Sigmoid colon (tissue), 6 donors: ENCODE measurements at regions not wholly inside any gene's neighbourhood (a gene's known extent, or its start where the extent isn't known, plus 50 kb on each side); places are given as distances from the start of the nearest gene placed in this dataset.
"Not testable (repeated sequence)": the region's sequence is repeated elsewhere in the genome, so short reads cannot be mapped to it uniquely, and the experiment has no call there.

Source experiments
- DNase-seq: peaks from one replicate; pipeline ENCODE4 v3.0.0-alpha.2; 2019
- H3K27ac ChIP-seq, 4 donors: fragments of 200-600 bp; sonication (generic); one replicate each; pipeline ENCODE4 v1.5.1; 2016 to 2019; ENCODE audit warnings: mild to moderate bottlenecking in 1 of 4
- H3K27me3 ChIP-seq, 3 donors: fragments of 200-600 bp; sonication (generic); one replicate each; pipeline ENCODE4 v1.5.1; 2019; ENCODE audit warnings: mild to moderate bottlenecking in 1 of 3
- H3K36me3 ChIP-seq, 4 donors: fragments of 200-600 bp; sonication (generic); one replicate each; pipeline ENCODE4 v1.5.1; 2016 to 2019
- H3K4me1 ChIP-seq, 4 donors: fragments of 200-600 bp; sonication (generic); one replicate each; pipeline ENCODE4 v1.5.1; 2017 to 2019
- H3K4me3 ChIP-seq, 4 donors: fragments of 200-600 bp; sonication (generic); one replicate each; pipeline ENCODE4 v1.5.1; 2017 to 2019; ENCODE audit warnings: mild to moderate bottlenecking in 2 of 4, moderate library complexity in 1 of 4
- H3K9me3 ChIP-seq, 4 donors: fragments of 200-600 bp in 3 of 4; sonication (generic) in 3 of 4; one replicate each; pipeline versions ENCODE4 v1.5.1 to v1.6.1; 2013 to 2019
- CTCF ChIP-seq, 4 experiments: fragments of 450-650 bp in 3 of 4; fragments of 200-600 bp in 1 of 4; IDR thresholded peaks; one replicate each; pipeline ENCODE4 v1.5.1; 2016 to 2019; ENCODE audit warnings: antibody characterized with exemption in 4 of 4, mild to moderate bottlenecking in 3 of 4, moderate library complexity in 2 of 4
- EP300 ChIP-seq, 4 donors: sonication (generic); formaldehyde crosslinking; IDR thresholded peaks; one replicate each; pipeline ENCODE4 v1.6.1; 2017; ENCODE audit warnings: antibody characterized with exemption in 4 of 4
- POLR2A ChIP-seq, 2 donors: fragments of 450-650 bp; IDR thresholded peaks; one replicate each; pipeline ENCODE4 v1.6.1; 2016; ENCODE audit warnings: antibody characterized with exemption in 2 of 2, mild to moderate bottlenecking in 2 of 2, moderate library complexity in 2 of 2
- POLR2AphosphoS5 ChIP-seq, 4 donors: sonication (generic); formaldehyde crosslinking; IDR thresholded peaks; one replicate each; pipeline ENCODE4 v1.6.1; 2017; ENCODE audit warnings: antibody characterized with exemption in 4 of 4
- WGBS, 2 donors: extraction: QIAGEN DNeasy Blood & Tissue Kit; methylation state at CpG; one replicate each; pipeline ENCODE4 v1.1.7; 2013; 5-methylcytosine and 5-hydroxymethylcytosine counted together
- intact Hi-C: fragments of 100-400 bp; cut with DNase I; formaldehyde crosslinking; loops from one replicate; pipeline ENCODE4 v1.15.1; 2023
- donor health status: healthy with polysubstance abuse.
- donor health status: healthy.

- 81 to 84% methylated on average over 5 of the region's 5 CpGs for WGBS, 2 donors
- TF ChIP-seq POLR2A (IDR thresholded peaks at IDR 0.05), result no peak
- TF ChIP-seq EP300 (IDR thresholded peaks at IDR 0.05), result no peak
- no peak for TF ChIP-seq CTCF (IDR thresholded peaks at IDR 0.05)
- no peaks in the 10 kb centered on the region for H3K36me3 ChIP-seq
- H3K4me3 ChIP-seq, result no peak overlapping the region
- DNase-seq, result no peak
- H3K9me3 ChIP-seq, result no peaks in the 10 kb centered on the region
- no peaks in the 10 kb centered on the region for H3K4me1 ChIP-seq
- no peaks in the 10 kb centered on the region for H3K27me3 ChIP-seq
- no peak overlapping the region for H3K27ac ChIP-seq
- intact Hi-C loops, result no loop called here
Observed at GRCh38 chr4:138861135-138861534, 154.4 kb upstream of the NOCT start.

GRCh38 chr4:138860357-138860756 is 155.2 kb upstream of the NOCT start:
- WGBS, 2 donors, result 89 to 94% methylated on average over 1 of the region's 1 CpG
- H3K36me3 ChIP-seq, H3K27me3 ChIP-seq, DNase-seq, H3K4me1 ChIP-seq, H3K4me3 ChIP-seq, intact Hi-C loops, H3K27ac ChIP-seq, H3K9me3 ChIP-seq: not testable (repeated sequence)

- Histone ChIP-seq H3K36me3 (no peaks in the 10 kb centered on the region), H3K27ac (no peak overlapping the region), H3K4me1 (no peaks in the 10 kb centered on the region), H3K4me3 (no peak overlapping the region), H3K9me3 (no peaks in the 10 kb centered on the region), H3K27me3 (no peaks in the 10 kb centered on the region)
- intact Hi-C loops, result no loop called here
- TF ChIP-seq EP300 (IDR thresholded peaks at IDR 0.05) (no peak), POLR2AphosphoS5 (IDR thresholded peaks at IDR 0.05) (no peak), POLR2A (IDR thresholded peaks at IDR 0.05) (no peak)
- 65 to 82% methylated on average over 4 of the region's 4 CpGs for WGBS, 2 donors
- no peak for DNase-seq
Observed at GRCh38 chr4:138859254-138859653, 156.3 kb upstream of the NOCT start.

GRCh38 chr4:138858419-138858818 is 157.2 kb upstream of the NOCT start:
- Histone ChIP-seq H3K36me3 (no peaks in the 10 kb centered on the region), H3K27me3 (no peaks in the 10 kb centered on the region), H3K4me1 (no peaks in the 10 kb centered on the region), H3K4me3 (no peak overlapping the region), H3K27ac (no peak overlapping the region), H3K9me3 (no peaks in the 10 kb centered on the region)
- TF ChIP-seq EP300 (IDR thresholded peaks at IDR 0.05), result no peak
- no peak for TF ChIP-seq POLR2A (IDR thresholded peaks at IDR 0.05)
- no peak for TF ChIP-seq CTCF (IDR thresholded peaks at IDR 0.05)
- intact Hi-C loops, result no loop called here
- no peak for DNase-seq

GRCh38 chr4:138857416-138857815 is 158.2 kb upstream of the NOCT start:
- no peaks in the 10 kb centered on the region for H3K4me1 ChIP-seq
- intact Hi-C loops, result no loop called here
- H3K9me3 ChIP-seq, result no peaks in the 10 kb centered on the region
- H3K36me3 ChIP-seq, result no peaks in the 10 kb centered on the region
- H3K27me3 ChIP-seq, result no peaks in the 10 kb centered on the region
- no peak for DNase-seq
- WGBS, 2 donors, result 66 to 82% methylated on average over 2 of the region's 2 CpGs
- H3K4me3 ChIP-seq, result no peak overlapping the region
- TF ChIP-seq POLR2A (IDR thresholded peaks at IDR 0.05), result no peak
- TF ChIP-seq CTCF (IDR thresholded peaks at IDR 0.05), result no peak
- no peak for TF ChIP-seq EP300 (IDR thresholded peaks at IDR 0.05)
- no peak for TF ChIP-seq POLR2AphosphoS5 (IDR thresholded peaks at IDR 0.05)
- H3K27ac ChIP-seq, result no peak overlapping the region

GRCh38 chr4:138852681-138853080 is 162.9 kb upstream of the NOCT start:
- DNase-seq, result no peak
- TF ChIP-seq EP300 (IDR thresholded peaks at IDR 0.05) (no peak), CTCF (IDR thresholded peaks at IDR 0.05) (no peak), POLR2A (IDR thresholded peaks at IDR 0.05) (no peak), POLR2AphosphoS5 (IDR thresholded peaks at IDR 0.05) (no peak)
- H3K36me3 ChIP-seq, result no peaks in the 10 kb centered on the region
- 90 to 94% methylated on average over 2 of the region's 2 CpGs for WGBS, 2 donors
- H3K4me1 ChIP-seq, result peaks cover 0 to 6% (median 0%) of the 10 kb centered on the region in 4 donors
- no peak overlapping the region for H3K4me3 ChIP-seq
- H3K9me3 ChIP-seq, result no peaks in the 10 kb centered on the region
- intact Hi-C loops, result no loop called here
- H3K27me3 ChIP-seq, result no peaks in the 10 kb centered on the region
- H3K27ac ChIP-seq, result no peak overlapping the region
